ENCODE measurements at regions not wholly inside any gene's neighbourhood (a gene's known extent, or its start where the extent isn't known, plus 50 kb on each side); places are given as distances from the start of the nearest gene placed in this dataset.

DNA sequence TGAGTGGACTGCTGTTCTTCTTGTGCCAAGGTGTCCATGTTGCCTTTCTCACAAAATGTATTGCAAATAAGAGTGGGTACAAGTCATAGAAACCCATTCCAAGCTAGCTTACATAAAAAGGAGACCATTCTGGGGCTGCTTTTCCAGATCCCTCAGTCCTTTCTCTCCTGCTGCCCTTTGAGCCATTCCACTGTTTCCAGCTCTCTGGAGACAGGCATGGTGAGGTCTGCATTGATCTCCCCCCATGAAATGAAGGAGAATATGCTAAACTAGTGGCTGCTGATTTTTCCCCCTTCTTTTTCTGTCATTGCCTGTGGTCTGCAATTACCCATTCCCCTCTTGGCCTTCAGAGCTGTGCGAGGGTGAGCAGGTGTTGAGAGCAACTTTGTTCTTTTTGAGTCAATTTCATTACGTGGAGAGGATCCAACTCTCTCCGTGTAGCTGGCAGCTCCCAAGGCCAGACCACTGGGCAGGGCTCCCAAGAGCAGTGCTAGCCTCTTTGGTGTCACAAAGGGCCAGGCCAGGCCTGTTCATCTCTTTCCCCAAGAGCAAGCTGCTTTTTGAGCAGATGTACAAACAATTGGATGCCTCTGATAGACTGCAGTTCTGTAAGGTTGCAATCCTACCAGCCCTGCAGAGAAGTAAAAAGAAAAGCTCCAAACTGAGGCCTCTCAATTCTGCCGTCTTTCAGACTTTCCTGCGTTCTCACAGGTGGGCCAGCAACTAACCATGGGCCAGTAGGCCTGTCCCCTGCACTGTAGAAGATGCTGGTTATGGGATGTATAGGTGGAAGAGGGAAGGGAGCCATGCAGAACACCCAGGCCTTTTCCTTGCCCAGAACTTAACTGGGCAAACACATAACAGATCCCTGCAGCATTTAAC lies 96.1 kb upstream of the ARMC2 start:
- TF ChIP-seq, protein P1, sequence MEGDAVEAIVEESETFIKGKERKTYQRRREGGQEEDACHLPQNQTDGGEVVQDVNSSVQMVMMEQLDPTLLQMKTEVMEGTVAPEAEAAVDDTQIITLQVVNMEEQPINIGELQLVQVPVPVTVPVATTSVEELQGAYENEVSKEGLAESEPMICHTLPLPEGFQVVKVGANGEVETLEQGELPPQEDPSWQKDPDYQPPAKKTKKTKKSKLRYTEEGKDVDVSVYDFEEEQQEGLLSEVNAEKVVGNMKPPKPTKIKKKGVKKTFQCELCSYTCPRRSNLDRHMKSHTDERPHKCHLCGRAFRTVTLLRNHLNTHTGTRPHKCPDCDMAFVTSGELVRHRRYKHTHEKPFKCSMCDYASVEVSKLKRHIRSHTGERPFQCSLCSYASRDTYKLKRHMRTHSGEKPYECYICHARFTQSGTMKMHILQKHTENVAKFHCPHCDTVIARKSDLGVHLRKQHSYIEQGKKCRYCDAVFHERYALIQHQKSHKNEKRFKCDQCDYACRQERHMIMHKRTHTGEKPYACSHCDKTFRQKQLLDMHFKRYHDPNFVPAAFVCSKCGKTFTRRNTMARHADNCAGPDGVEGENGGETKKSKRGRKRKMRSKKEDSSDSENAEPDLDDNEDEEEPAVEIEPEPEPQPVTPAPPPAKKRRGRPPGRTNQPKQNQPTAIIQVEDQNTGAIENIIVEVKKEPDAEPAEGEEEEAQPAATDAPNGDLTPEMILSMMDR (IDR thresholded peaks at IDR 0.05 in 4 of 5, conservative IDR thresholded peaks at IDR 0.05 in 1 of 5), result no peak
- no peak for TF ChIP-seq POLR2A (IDR thresholded peaks at IDR 0.05)
